ENCODE measurements at regions not wholly inside any gene's neighbourhood (a gene's known extent, or its start where the extent isn't known, plus 50 kb on each side); places are given as distances from the start of the nearest gene placed in this dataset.

GRCh38 chr10:3652886-3653285 lies 132.1 kb downstream of the KLF6 start:
- Mint-ChIP-seq H3K9me3 (ENCODE audit: insufficient read depth) (no peaks in the 10 kb centered on the region), H3K4me3 (peak overlapping the region; percentile 6), H3K27me3 (peaks cover 5% of the 10 kb centered on the region), H3K4me1 (peaks cover 16% of the 10 kb centered on the region), H3K27ac (no peak overlapping the region)
- ATAC-seq (ENCODE audit: low read depth) (no peak), DNase-seq (no peak)
- Histone ChIP-seq H3K79me2 (ENCODE audit: control insufficient read depth, insufficient read depth, low read length) (no peaks in the 10 kb centered on the region), H3K4me2 (replicated peaks; ENCODE audit: low read depth, low read length, poor library complexity, severe bottlenecking) (peak overlapping the region; percentile 17), H3K4me1 (ENCODE audit: control insufficient read depth in 2 of 2, insufficient read depth in 2 of 2, low read length in 2 of 2) (peaks cover 17 to 20% of the 10 kb centered on the region in 2 donors), H3K36me3 (replicated peaks in 1 of 2; ENCODE audit: control extremely low read depth in 1 of 2, control insufficient read depth in 1 of 2, extremely low read depth in 1 of 2, insufficient read depth in 2 of 2, low read length in 1 of 2) (no peaks in the 10 kb centered on the region), H3K9me3 (ENCODE audit: control extremely low read depth in 1 of 3, control insufficient read depth in 2 of 3, insufficient read depth in 1 of 3, low read length in 2 of 3) (no peaks in the 10 kb centered on the region), H3K27me3 (replicated peaks in 1 of 4; ENCODE audit: control extremely low read depth in 1 of 4, control insufficient read depth in 3 of 4, insufficient read depth in 4 of 4, low read length in 3 of 4) (no peaks in the 10 kb centered on the region), H3K27ac (ENCODE audit: low read length in 2 of 2) (no peak overlapping the region), H3K9ac (ENCODE audit: low read length) (no peak overlapping the region), H2AFZ (ENCODE audit: insufficient read depth, low read depth, low read length, poor library complexity, severe bottlenecking) (peak overlapping the region; percentile 30), H3K4me3 (ENCODE audit: control extremely low read depth in 1 of 5, extremely low read depth in 1 of 5, insufficient read depth in 1 of 5, low read depth in 2 of 5, low read length in 4 of 5) (no peak overlapping the region), H4K20me1 (ENCODE audit: control insufficient read depth, insufficient read depth, low read length, poor library complexity, severe bottlenecking) (no peaks in the 10 kb centered on the region)
- 35% methylated on average over 8 of the region's 13 CpGs for WGBS (ENCODE audit: insufficient coverage)
- ChIA-PET CTCF (no interaction called here), POLR2A (no interaction called here)
- no peak for TF ChIP-seq CTCF (IDR thresholded peaks at IDR 0.05)
- no peak for TF ChIP-seq EZH2 (IDR thresholded peaks at IDR 0.05; ENCODE audit: borderline replicate concordance, insufficient read depth, low read depth, low read length, poor library complexity, severe bottlenecking)
- intact Hi-C loops (cut with micrococcal nuclease), result no loop called here

GRCh38 chr10:3651969-3652653 lies 132.9 kb downstream of the KLF6 start:
- no peaks in the 10 kb centered on the region for H3K79me2 ChIP-seq (ENCODE audit: control insufficient read depth, insufficient read depth, low read length)
- 95% methylated on average over 6 of the region's 6 CpGs for WGBS (ENCODE audit: insufficient coverage)
- no peaks in the 10 kb centered on the region for H4K20me1 ChIP-seq (ENCODE audit: control insufficient read depth, insufficient read depth, low read length, poor library complexity, severe bottlenecking)
- no peak overlapping the region for H3K4me3 ChIP-seq (ENCODE audit: control extremely low read depth in 1 of 5, extremely low read depth in 1 of 5, insufficient read depth in 1 of 5, low read depth in 2 of 5, low read length in 4 of 5)
- no peak overlapping the region for H3K9ac ChIP-seq (ENCODE audit: low read length)
- no peak overlapping the region for H3K4me2 ChIP-seq (replicated peaks; ENCODE audit: low read depth, low read length, poor library complexity, severe bottlenecking)
- Mint-ChIP-seq H3K27me3 (peaks cover 10% of the 10 kb centered on the region), H3K9me3 (ENCODE audit: insufficient read depth) (no peaks in the 10 kb centered on the region), H3K4me1 (peaks cover 18% of the 10 kb centered on the region), H3K4me3 (no peak overlapping the region), H3K27ac (no peak overlapping the region)
- intact Hi-C loops (cut with micrococcal nuclease), result no loop called here
- no peak overlapping the region for H3K27ac ChIP-seq (ENCODE audit: low read length in 2 of 2)
- ChIA-PET POLR2A (no interaction called here), CTCF (no interaction called here)
- peaks cover 17 to 20% of the 10 kb centered on the region in 2 donors for H3K4me1 ChIP-seq (ENCODE audit: control insufficient read depth in 2 of 2, insufficient read depth in 2 of 2, low read length in 2 of 2)
- ATAC-seq (ENCODE audit: low read depth), result no peak
- no peaks in the 10 kb centered on the region for H3K9me3 ChIP-seq (ENCODE audit: control extremely low read depth in 1 of 3, control insufficient read depth in 2 of 3, insufficient read depth in 1 of 3, low read length in 2 of 3)
- H3K27me3 ChIP-seq (replicated peaks in 1 of 4; ENCODE audit: control extremely low read depth in 1 of 4, control insufficient read depth in 3 of 4, insufficient read depth in 4 of 4, low read length in 3 of 4), result no peaks in the 10 kb centered on the region
- no peaks in the 10 kb centered on the region for H3K36me3 ChIP-seq (replicated peaks in 1 of 2; ENCODE audit: control extremely low read depth in 1 of 2, control insufficient read depth in 1 of 2, extremely low read depth in 1 of 2, insufficient read depth in 2 of 2, low read length in 1 of 2)
- no peak for DNase-seq
- TF ChIP-seq EZH2 (IDR thresholded peaks at IDR 0.05; ENCODE audit: borderline replicate concordance, insufficient read depth, low read depth, low read length, poor library complexity, severe bottlenecking), result no peak
- no peak for TF ChIP-seq CTCF (IDR thresholded peaks at IDR 0.05)
- H2AFZ ChIP-seq (ENCODE audit: insufficient read depth, low read depth, low read length, poor library complexity, severe bottlenecking), result no peak overlapping the region

All from B cell (primary cell).